Gastroesophageal sphincter (tissue), 4 donors: ENCODE measurements at regions not wholly inside any gene's neighbourhood (a gene's known extent, or its start where the extent isn't known, plus 50 kb on each side); places are given as distances from the start of the nearest gene placed in this dataset.

Experiments used
- ATAC-seq: fragments of 150-250 bp; one replicate; pipeline ENCODE4 v1.9.1; 2016; ENCODE audit warnings: mild to moderate bottlenecking, moderate library complexity
- H3K27ac ChIP-seq, 4 donors: fragments of 200-600 bp; sonication (generic) in 3 of 4; 1 replicate in 3 of 4; 2 replicates in 1 of 4; pipeline ENCODE4 v1.5.1; 2016 to 2019
- H3K27me3 ChIP-seq: fragments of 200-600 bp; sonication (generic); one replicate; pipeline ENCODE4 v1.5.1; 2019
- H3K36me3 ChIP-seq, 2 donors: fragments of 200-600 bp; sonication (generic); one replicate each; pipeline ENCODE4 v1.5.1; 2019; ENCODE audit warnings: control low read depth in 1 of 2
- H3K4me1 ChIP-seq, 3 donors: fragments of 200-600 bp; sonication (generic); 1 replicate in 2 of 3; 2 replicates in 1 of 3; pipeline ENCODE4 v1.5.1; 2016 to 2019; ENCODE audit warnings: control low read depth in 2 of 3
- H3K4me3 ChIP-seq, 2 donors: fragments of 200-600 bp; sonication (generic); one replicate each; pipeline ENCODE4 v1.5.1; 2019; ENCODE audit warnings: mild to moderate bottlenecking in 1 of 2, moderate library complexity in 1 of 2
- H3K9me3 ChIP-seq, 3 donors: fragments of 200-600 bp; sonication (generic); one replicate each; pipeline ENCODE4 v1.5.1; 2017 to 2019; ENCODE audit warnings: control low read depth in 2 of 3
- CTCF ChIP-seq, 4 experiments: fragments of 200-600 bp in 2 of 4; fragments of 450-650 bp in 2 of 4; sonication (generic) in 1 of 4; IDR thresholded peaks; one replicate each; pipeline ENCODE4 v1.5.1; 2017 to 2019; ENCODE audit warnings: antibody characterized with exemption in 4 of 4, mild to moderate bottlenecking in 2 of 4, moderate library complexity in 2 of 4
- EP300 ChIP-seq: sonication (generic); formaldehyde crosslinking; IDR thresholded peaks from one replicate; pipeline ENCODE4 v1.6.1; 2017; ENCODE audit warnings: antibody characterized with exemption, mild to moderate bottlenecking
- POLR2A ChIP-seq, 2 donors: fragments of 450-650 bp; IDR thresholded peaks; one replicate each; pipeline ENCODE4 v1.6.1; 2017; ENCODE audit warnings: antibody characterized with exemption in 2 of 2, mild to moderate bottlenecking in 2 of 2, moderate library complexity in 1 of 2
- POLR2AphosphoS5 ChIP-seq: sonication (generic); formaldehyde crosslinking; IDR thresholded peaks from one replicate; pipeline ENCODE4 v1.6.1; 2017; ENCODE audit warnings: antibody characterized with exemption
- WGBS, 2 donors: methylation state at CpG; one replicate each; pipeline ENCODE4 v1.1.5; 2018; ENCODE audit warnings: low coverage in 1 of 2; 5-methylcytosine and 5-hydroxymethylcytosine counted together

GRCh38 chr12:19988459-19988873, 379.9 kb upstream of the PDE3A start:
- H3K27me3 ChIP-seq: no peaks in the 10 kb centered on the region
- no peaks in the 10 kb centered on the region for H3K36me3 ChIP-seq
- no peak for ATAC-seq
- H3K4me3 ChIP-seq: no peak overlapping the region
- H3K9me3 ChIP-seq: no peaks in the 10 kb centered on the region
- 22 to 43% methylated on average over 2 to 3 of the region's 3 CpGs for WGBS, 2 donors
- TF ChIP-seq POLR2AphosphoS5 (no peak), EP300 (no peak), POLR2A (IDR thresholded peaks at IDR 0.05) (no peak), CTCF (IDR thresholded peaks at IDR 0.05) (no peak)
- peaks cover 0 to 15% (median 9%) of the 10 kb centered on the region in 3 donors for H3K4me1 ChIP-seq
- peak overlapping the region in 2 of 4 donors; percentile 29 to 38 for H3K27ac ChIP-seq

DNA sequence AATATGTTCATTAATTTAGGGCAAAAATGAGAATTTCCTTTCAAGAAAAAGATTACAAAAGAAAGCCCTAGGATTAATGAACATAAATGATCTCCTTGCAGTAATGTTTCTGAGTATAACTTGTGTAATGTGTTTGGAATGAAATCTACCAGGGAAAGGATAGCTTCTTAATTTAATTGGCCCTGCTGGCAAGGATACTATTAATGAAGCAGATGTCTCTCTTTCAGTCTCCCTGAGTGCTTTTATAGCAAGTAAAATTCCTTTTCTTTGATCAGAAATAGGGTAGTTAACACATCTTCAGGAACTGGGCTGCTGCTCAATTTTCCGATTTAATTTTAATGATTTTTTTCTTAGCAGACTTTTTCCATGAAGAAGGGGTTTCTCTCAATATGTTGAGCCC, 379.4 kb upstream of the PDE3A start:
- peaks cover 0 to 15% (median 9%) of the 10 kb centered on the region in 3 donors for H3K4me1 ChIP-seq
- H3K27me3 ChIP-seq: no peaks in the 10 kb centered on the region
- peak overlapping the region in 2 of 4 donors; percentile 29 to 38 for H3K27ac ChIP-seq
- no peak for ATAC-seq
- WGBS, 2 donors: 42 to 67% methylated on average over 1 of the region's 1 CpG
- H3K36me3 ChIP-seq: no peaks in the 10 kb centered on the region
- TF ChIP-seq CTCF (IDR thresholded peaks at IDR 0.05): no peak
- no peak for TF ChIP-seq POLR2AphosphoS5
- TF ChIP-seq EP300: no peak
- no peak for TF ChIP-seq POLR2A (IDR thresholded peaks at IDR 0.05)
- H3K9me3 ChIP-seq: no peaks in the 10 kb centered on the region
- H3K4me3 ChIP-seq: no peak overlapping the region

DNA sequence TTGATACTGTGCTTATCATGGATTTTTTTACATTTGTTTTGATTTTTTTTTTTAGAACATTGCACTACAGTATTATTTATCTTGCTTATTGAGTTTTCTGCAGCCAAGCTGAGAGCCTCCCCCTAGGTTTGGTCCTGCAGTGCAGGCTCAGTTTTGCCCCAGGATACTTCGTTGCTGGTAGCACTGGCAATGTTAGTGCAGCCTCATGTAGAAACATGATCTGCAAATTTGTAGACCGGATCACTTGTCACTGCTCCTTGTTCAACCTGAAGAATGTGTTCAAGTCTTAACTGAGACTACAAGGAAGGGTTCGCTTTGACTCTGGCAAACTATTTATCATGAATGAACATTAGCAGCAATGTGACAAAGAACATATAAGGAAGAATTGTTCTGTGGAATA, 377.2 kb upstream of the PDE3A start:
- WGBS, 2 donors: 86 to 100% methylated on average over 2 to 3 of the region's 3 CpGs
- TF ChIP-seq EP300: no peak
- no peaks in the 10 kb centered on the region for H3K27me3 ChIP-seq
- no peak for ATAC-seq
- no peaks in the 10 kb centered on the region for H3K9me3 ChIP-seq
- peaks cover 0 to 15% (median 9%) of the 10 kb centered on the region in 3 donors for H3K4me1 ChIP-seq
- no peak overlapping the region for H3K4me3 ChIP-seq
- no peak overlapping the region for H3K27ac ChIP-seq
- H3K36me3 ChIP-seq: no peaks in the 10 kb centered on the region

GRCh38 chr12:19992311-19992710, 376.0 kb upstream of the PDE3A start:
- H3K4me3 ChIP-seq: no peak overlapping the region
- peaks cover 0 to 15% (median 9%) of the 10 kb centered on the region in 3 donors for H3K4me1 ChIP-seq
- no peak overlapping the region for H3K27ac ChIP-seq
- ATAC-seq: no peak
- H3K36me3 ChIP-seq: no peaks in the 10 kb centered on the region
- TF ChIP-seq CTCF (IDR thresholded peaks at IDR 0.05) (no peak), POLR2A (IDR thresholded peaks at IDR 0.05) (no peak), POLR2AphosphoS5 (no peak), EP300 (no peak)
- no peaks in the 10 kb centered on the region for H3K9me3 ChIP-seq
- 88% methylated on average over 2 of the region's 2 CpGs; no CpG with 5 or more reads in 1 of the 2 donors for WGBS, 2 donors
- H3K27me3 ChIP-seq: no peaks in the 10 kb centered on the region

DNA sequence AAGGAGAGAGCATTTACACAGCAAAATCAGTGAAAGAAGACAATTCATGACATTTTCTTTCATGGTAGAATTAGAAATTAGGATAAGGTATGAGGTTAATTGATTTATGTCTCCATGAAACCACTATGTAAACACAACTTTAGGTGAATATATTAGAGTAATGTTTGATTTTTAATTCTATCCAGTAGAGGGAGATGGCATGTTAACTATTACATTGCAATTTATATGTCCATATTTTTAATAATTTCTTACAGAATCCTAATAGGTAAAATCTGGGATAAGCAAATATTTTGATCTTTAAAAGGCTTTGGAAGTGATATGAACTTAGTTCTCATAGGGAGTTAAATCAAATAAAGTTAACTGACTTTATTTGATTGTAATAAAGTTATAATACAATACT, 373.4 kb upstream of the PDE3A start:
- Histone ChIP-seq H3K27ac (no peak overlapping the region), H3K4me1 (no peaks in the 10 kb centered on the region), H3K9me3 (no peaks in the 10 kb centered on the region), H3K36me3 (no peaks in the 10 kb centered on the region), H3K4me3 (no peak overlapping the region), H3K27me3 (no peaks in the 10 kb centered on the region)
- TF ChIP-seq CTCF (IDR thresholded peaks at IDR 0.05) (peak in 3 of 4 experiments; percentile 5 to 24 (median 7)), POLR2A (IDR thresholded peaks at IDR 0.05) (no peak), POLR2AphosphoS5 (no peak)
- ATAC-seq: no peak
